ENCODE measurements at regions not wholly inside any gene's neighbourhood (a gene's known extent, or its start where the extent isn't known, plus 50 kb on each side); places are given as distances from the start of the nearest gene placed in this dataset.

DNA sequence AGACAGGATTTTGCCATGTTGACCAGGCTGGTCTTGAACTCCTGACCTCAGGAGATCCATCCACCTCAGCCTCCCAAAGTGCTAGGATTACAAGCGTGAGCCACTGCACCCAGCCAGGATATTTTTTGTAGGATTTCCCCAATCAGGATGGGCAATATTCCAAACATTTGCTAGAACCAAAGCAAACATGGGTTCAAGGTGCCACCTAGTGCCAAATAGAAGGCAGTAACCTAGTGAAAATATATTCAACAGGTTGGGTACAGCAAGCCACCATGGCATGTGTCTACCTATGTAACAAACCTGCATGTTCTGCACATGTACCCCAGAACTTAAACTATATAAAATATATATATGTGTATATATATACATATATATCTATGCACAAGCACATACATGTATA lies 185.9 kb upstream of the CADM2 start:
- no peak overlapping the region for H3K4me3 Mint-ChIP-seq
- H3K36me3 Mint-ChIP-seq (ENCODE audit: low read depth) = no peaks in the 10 kb centered on the region
- DNase-seq (no peak), ATAC-seq (no peak)
- H3K27ac Mint-ChIP-seq = no peak overlapping the region
- peaks cover 25% of the 10 kb centered on the region for H3K9me3 Mint-ChIP-seq (ENCODE audit: insufficient read depth)
- ChIA-PET POLR2A (no interaction called here), CTCF (no interaction called here)
- no peaks in the 10 kb centered on the region for H3K27me3 Mint-ChIP-seq (ENCODE audit: low read depth)
- H3K4me1 Mint-ChIP-seq (ENCODE audit: low read depth) = no peaks in the 10 kb centered on the region

DNA sequence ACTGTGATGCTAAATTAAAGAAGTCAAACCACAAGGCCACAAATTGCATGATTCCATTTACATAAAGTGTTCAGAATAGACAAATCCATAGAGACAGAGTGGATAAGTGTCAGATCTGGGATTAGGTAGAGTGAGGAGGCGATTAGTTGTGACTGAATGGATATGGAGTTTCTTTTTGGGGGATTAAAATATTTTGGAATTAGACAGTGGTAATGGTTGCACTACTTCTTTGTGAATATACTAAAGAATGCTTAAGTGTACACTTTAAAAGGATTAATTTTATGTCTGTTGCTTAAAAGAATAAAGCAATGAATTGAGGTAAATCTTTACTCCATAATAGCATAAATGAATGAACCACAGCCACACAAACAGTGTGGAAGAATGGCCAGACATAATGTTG lies 175.5 kb upstream of the CADM2 start:
- no peak for DNase-seq
- H3K4me1 Mint-ChIP-seq (ENCODE audit: low read depth) = no peaks in the 10 kb centered on the region
- CTCF ChIA-PET = no interaction called here
- ATAC-seq = no peak
- H3K27ac Mint-ChIP-seq = no peak overlapping the region
- POLR2A ChIA-PET = no interaction called here
- no peak overlapping the region for H3K4me3 Mint-ChIP-seq
- H3K36me3 Mint-ChIP-seq (ENCODE audit: low read depth) = no peaks in the 10 kb centered on the region
- no peaks in the 10 kb centered on the region for H3K27me3 Mint-ChIP-seq (ENCODE audit: low read depth)
- H3K9me3 Mint-ChIP-seq (ENCODE audit: insufficient read depth) = peaks cover 5% of the 10 kb centered on the region

GRCh38 chr3:84789961-84790360 lies 168.8 kb upstream of the CADM2 start:
- no peak for ATAC-seq
- no peaks in the 10 kb centered on the region for H3K4me1 Mint-ChIP-seq (ENCODE audit: low read depth)

GRCh38 chr3:84806958-84807357 lies 151.8 kb upstream of the CADM2 start:
- peaks cover 8% of the 10 kb centered on the region for H3K9me3 Mint-ChIP-seq (ENCODE audit: insufficient read depth)
- POLR2A ChIA-PET = no interaction called here
- no peak overlapping the region for H3K4me3 Mint-ChIP-seq
- no peaks in the 10 kb centered on the region for H3K36me3 Mint-ChIP-seq (ENCODE audit: low read depth)
- no peaks in the 10 kb centered on the region for H3K4me1 Mint-ChIP-seq (ENCODE audit: low read depth)
- no peak for ATAC-seq
- H3K27ac Mint-ChIP-seq = no peak overlapping the region
- CTCF ChIA-PET = no interaction called here
- DNase-seq = no peak
- H3K27me3 Mint-ChIP-seq (ENCODE audit: low read depth) = no peaks in the 10 kb centered on the region

More at GRCh38 chr3:84789961-84790360, 168.8 kb upstream of the CADM2 start:
- peaks cover 11% of the 10 kb centered on the region for H3K9me3 Mint-ChIP-seq (ENCODE audit: insufficient read depth)
- H3K27me3 Mint-ChIP-seq (ENCODE audit: low read depth) = no peaks in the 10 kb centered on the region
- DNase-seq = no peak
- H3K27ac Mint-ChIP-seq = no peak overlapping the region
- H3K4me3 Mint-ChIP-seq = no peak overlapping the region
- CTCF ChIA-PET = no interaction called here
- H3K36me3 Mint-ChIP-seq (ENCODE audit: low read depth) = no peaks in the 10 kb centered on the region
- POLR2A ChIA-PET = no interaction called here

GRCh38 chr3:84820126-84820525 lies 138.7 kb upstream of the CADM2 start:
- ATAC-seq (no peak), DNase-seq (no peak)
- H3K36me3 Mint-ChIP-seq (ENCODE audit: low read depth) = no peaks in the 10 kb centered on the region
- no peak overlapping the region for H3K4me3 Mint-ChIP-seq
- H3K9me3 Mint-ChIP-seq (ENCODE audit: insufficient read depth) = peaks cover 21% of the 10 kb centered on the region
- CTCF ChIA-PET = no interaction called here
- H3K27ac Mint-ChIP-seq = no peak overlapping the region
- no peaks in the 10 kb centered on the region for H3K27me3 Mint-ChIP-seq (ENCODE audit: low read depth)
- POLR2A ChIA-PET = no interaction called here
- no peaks in the 10 kb centered on the region for H3K4me1 Mint-ChIP-seq (ENCODE audit: low read depth)

DNA sequence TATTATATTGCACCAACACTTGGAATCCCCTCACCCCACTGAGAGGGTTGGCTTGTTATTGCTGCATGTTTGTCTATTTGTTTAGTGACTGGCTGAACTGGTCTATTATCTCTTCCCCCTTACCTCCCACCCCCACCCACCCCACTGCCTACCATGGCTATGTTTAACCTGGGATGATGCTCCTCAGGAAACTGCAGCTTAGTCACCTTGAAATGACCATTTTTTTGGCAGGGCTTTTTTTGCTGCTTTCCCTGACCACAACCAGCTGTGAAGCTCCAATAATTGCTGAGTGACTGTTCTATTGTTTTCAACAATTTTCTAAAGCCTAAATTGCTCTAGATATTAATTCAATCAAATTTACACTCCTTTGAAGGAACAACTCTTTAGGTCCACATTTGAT lies 137.9 kb upstream of the CADM2 start:
- ChIA-PET POLR2A (no interaction called here), CTCF (no interaction called here)
- Mint-ChIP-seq H3K9me3 (ENCODE audit: insufficient read depth) (peaks cover 20% of the 10 kb centered on the region), H3K4me3 (no peak overlapping the region), H3K27me3 (ENCODE audit: low read depth) (no peaks in the 10 kb centered on the region), H3K36me3 (ENCODE audit: low read depth) (no peaks in the 10 kb centered on the region), H3K4me1 (ENCODE audit: low read depth) (no peaks in the 10 kb centered on the region), H3K27ac (no peak overlapping the region)
- DNase-seq (no peak), ATAC-seq (no peak)

- Mint-ChIP-seq H3K4me3 (no peak overlapping the region), H3K4me1 (ENCODE audit: low read depth) (no peaks in the 10 kb centered on the region), H3K27ac (no peak overlapping the region), H3K9me3 (ENCODE audit: insufficient read depth) (peaks cover 12% of the 10 kb centered on the region), H3K27me3 (ENCODE audit: low read depth) (no peaks in the 10 kb centered on the region), H3K36me3 (ENCODE audit: low read depth) (no peaks in the 10 kb centered on the region)
- CTCF ChIA-PET = no interaction called here
- no peak for DNase-seq
- ATAC-seq = no peak
- POLR2A ChIA-PET = no interaction called here
These were observed 133.0 kb upstream of the CADM2 start for GRCh38 chr3:84825817-84826216.

- POLR2A ChIA-PET = no interaction called here
- no peak for ATAC-seq
These were observed 128.3 kb upstream of the CADM2 start for GRCh38 chr3:84830476-84830875.

GRCh38 chr3:84835366-84835765 lies 123.4 kb upstream of the CADM2 start:
- peaks cover 16% of the 10 kb centered on the region for H3K9me3 Mint-ChIP-seq (ENCODE audit: insufficient read depth)
- H3K36me3 Mint-ChIP-seq (ENCODE audit: low read depth) = no peaks in the 10 kb centered on the region
- DNase-seq (no peak), ATAC-seq (no peak)
- H3K4me1 Mint-ChIP-seq (ENCODE audit: low read depth) = no peaks in the 10 kb centered on the region
- H3K27ac Mint-ChIP-seq = no peak overlapping the region
- H3K4me3 Mint-ChIP-seq = no peak overlapping the region
- H3K27me3 Mint-ChIP-seq (ENCODE audit: low read depth) = no peaks in the 10 kb centered on the region
- POLR2A ChIA-PET = no interaction called here
- CTCF ChIA-PET = no interaction called here

More at GRCh38 chr3:84830476-84830875, 128.3 kb upstream of the CADM2 start:
- Mint-ChIP-seq H3K9me3 (ENCODE audit: insufficient read depth) (peaks cover 16% of the 10 kb centered on the region), H3K27ac (no peak overlapping the region), H3K27me3 (ENCODE audit: low read depth) (no peaks in the 10 kb centered on the region), H3K36me3 (ENCODE audit: low read depth) (no peaks in the 10 kb centered on the region), H3K4me3 (no peak overlapping the region), H3K4me1 (ENCODE audit: low read depth) (no peaks in the 10 kb centered on the region)
- CTCF ChIA-PET = no interaction called here
- DNase-seq = no peak

DNA sequence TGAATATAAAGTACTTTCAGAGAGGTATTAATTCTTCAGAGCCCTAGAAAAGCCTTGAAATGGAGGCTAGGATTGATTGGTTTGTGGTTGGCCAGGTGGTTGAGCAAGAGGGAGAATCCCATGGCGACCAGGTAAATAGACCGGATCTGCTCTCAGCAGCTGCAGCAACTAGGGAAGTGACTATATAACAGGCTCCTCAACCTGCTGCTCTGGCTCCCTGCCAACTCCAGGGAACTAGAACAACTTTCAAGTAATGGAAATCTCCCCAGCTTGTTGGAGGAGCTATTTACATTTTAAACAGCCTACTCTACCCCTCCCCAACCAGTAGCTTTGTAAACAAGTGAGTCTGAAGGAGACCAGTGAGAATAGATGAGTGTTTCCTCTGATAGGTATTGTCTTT lies 121.8 kb upstream of the CADM2 start:
- CTCF ChIA-PET = no interaction called here
- Mint-ChIP-seq H3K4me3 (no peak overlapping the region), H3K36me3 (ENCODE audit: low read depth) (no peaks in the 10 kb centered on the region), H3K27ac (no peak overlapping the region), H3K27me3 (ENCODE audit: low read depth) (no peaks in the 10 kb centered on the region), H3K9me3 (ENCODE audit: insufficient read depth) (peaks cover 23% of the 10 kb centered on the region), H3K4me1 (ENCODE audit: low read depth) (no peaks in the 10 kb centered on the region)
- no peak for ATAC-seq
- no peak for DNase-seq
- POLR2A ChIA-PET = no interaction called here

GRCh38 chr3:84877092-84877491 lies 81.7 kb upstream of the CADM2 start:
- POLR2A ChIA-PET = no interaction called here
- DNase-seq (no peak), ATAC-seq (no peak)

DNA sequence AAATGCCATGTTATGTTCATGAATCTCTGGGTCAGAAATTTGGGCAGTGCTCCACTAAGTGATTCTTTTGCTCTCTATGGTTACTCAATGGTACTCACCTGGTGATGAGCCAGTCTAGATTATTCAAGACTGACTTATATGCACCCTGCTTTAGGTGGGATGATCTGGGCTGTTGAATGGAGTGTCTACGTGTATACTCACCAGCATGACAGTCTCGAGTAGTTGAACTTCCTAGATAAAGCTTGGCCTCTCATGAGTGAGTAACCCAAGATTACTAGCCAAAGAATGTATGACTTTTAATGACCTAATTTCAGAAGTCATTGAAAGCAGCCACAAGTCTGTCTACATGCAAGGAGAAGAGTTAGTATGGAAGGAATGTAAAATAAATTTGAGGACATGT lies 77.5 kb upstream of the CADM2 start:
- Mint-ChIP-seq H3K36me3 (ENCODE audit: low read depth) (no peaks in the 10 kb centered on the region), H3K27me3 (ENCODE audit: low read depth) (no peaks in the 10 kb centered on the region), H3K4me1 (ENCODE audit: low read depth) (no peaks in the 10 kb centered on the region), H3K9me3 (ENCODE audit: insufficient read depth) (peaks cover 13% of the 10 kb centered on the region), H3K27ac (no peak overlapping the region), H3K4me3 (no peak overlapping the region)
- ChIA-PET CTCF (no interaction called here), POLR2A (no interaction called here)
- ATAC-seq = no peak
- no peak for DNase-seq

More at GRCh38 chr3:84877092-84877491, 81.7 kb upstream of the CADM2 start:
- CTCF ChIA-PET = no interaction called here
- Mint-ChIP-seq H3K27me3 (ENCODE audit: low read depth) (no peaks in the 10 kb centered on the region), H3K4me1 (ENCODE audit: low read depth) (no peaks in the 10 kb centered on the region), H3K27ac (no peak overlapping the region), H3K36me3 (ENCODE audit: low read depth) (no peaks in the 10 kb centered on the region), H3K9me3 (ENCODE audit: insufficient read depth) (peaks cover 13% of the 10 kb centered on the region), H3K4me3 (no peak overlapping the region)

DNA sequence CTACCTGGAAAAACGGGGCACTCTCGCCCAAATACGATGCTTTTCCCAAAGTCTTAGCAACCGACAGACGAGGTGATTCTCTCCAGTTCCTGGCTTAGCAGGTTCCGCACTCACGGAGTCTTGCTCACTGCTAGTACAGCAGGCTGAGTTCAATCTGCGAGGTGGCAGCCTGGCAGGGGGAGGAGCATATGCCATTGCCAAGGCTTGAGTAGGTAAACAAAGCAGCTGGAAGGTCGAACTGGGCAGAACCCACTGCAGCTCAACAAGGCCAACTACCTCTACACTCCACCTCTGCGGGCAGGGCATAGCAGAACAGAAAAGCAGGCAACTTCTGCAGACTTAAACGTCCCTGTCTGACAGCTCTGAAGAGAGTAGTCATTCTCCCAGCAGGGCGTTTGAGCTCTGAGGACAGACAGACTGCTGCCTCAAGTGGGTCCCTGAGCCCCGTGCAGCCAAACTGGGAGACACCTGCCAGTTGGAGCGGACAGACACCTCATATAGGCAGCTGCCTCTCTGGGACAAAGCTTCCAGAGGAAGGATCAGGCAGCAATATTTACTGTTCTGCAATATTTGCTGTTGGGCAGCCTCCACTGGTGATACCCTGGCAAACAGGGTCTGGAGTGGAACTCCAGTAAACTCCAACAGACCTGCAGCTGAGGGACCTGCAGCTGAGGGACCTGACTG lies 73.4 kb upstream of the CADM2 start:
- POLR2A ChIA-PET = no interaction called here
- CTCF ChIA-PET = no interaction called here
- no peak for ATAC-seq
- no peak for DNase-seq
- H3K27me3 Mint-ChIP-seq (ENCODE audit: low read depth) = no peaks in the 10 kb centered on the region
- no peaks in the 10 kb centered on the region for H3K4me1 Mint-ChIP-seq (ENCODE audit: low read depth)
- no peaks in the 10 kb centered on the region for H3K36me3 Mint-ChIP-seq (ENCODE audit: low read depth)
- no peak overlapping the region for H3K4me3 Mint-ChIP-seq
- no peaks in the 10 kb centered on the region for H3K9me3 Mint-ChIP-seq (ENCODE audit: insufficient read depth)
- no peak overlapping the region for H3K27ac Mint-ChIP-seq

All from activated CD8-positive, alpha-beta T cell treated with anti-CD3 and anti-CD28 coated beads, Interleukin-2, amount 10 ng/mL, durations not matched to agents 7 days and 5 days (primary cell).